ENCODE measurements at regions not wholly inside any gene's neighbourhood (a gene's known extent, or its start where the extent isn't known, plus 50 kb on each side); places are given as distances from the start of the nearest gene placed in this dataset.

GRCh38 chr6:1553562-1554083 is 56.1 kb upstream of the FOXC1 start:
- no peak for DNase-seq (ENCODE audit: low read depth)
- FAIRE-seq, result no peak

GRCh38 chr6:1554141-1554475 is 55.6 kb upstream of the FOXC1 start:
- no peak overlapping the region for H3K4me3 ChIP-seq (ENCODE audit: low read depth, low read length)
- H3K36me3 ChIP-seq (ENCODE audit: control insufficient read depth, insufficient read depth, low read length), result no peaks in the 10 kb centered on the region
- DNase-seq (ENCODE audit: low read depth), result no peak
- FAIRE-seq, result no peak
- no peak for TF ChIP-seq CTCF (IDR thresholded peaks at IDR 0.05; ENCODE audit: insufficient read depth, low read length, severe bottlenecking)
- H3K27me3 ChIP-seq (ENCODE audit: control insufficient read depth, insufficient read depth, low read length), result no peaks in the 10 kb centered on the region

More at GRCh38 chr6:1553562-1554083, 56.1 kb upstream of the FOXC1 start:
- Histone ChIP-seq H3K4me3 (ENCODE audit: low read depth, low read length) (no peak overlapping the region), H3K36me3 (ENCODE audit: control insufficient read depth, insufficient read depth, low read length) (no peaks in the 10 kb centered on the region), H3K27me3 (ENCODE audit: control insufficient read depth, insufficient read depth, low read length) (no peaks in the 10 kb centered on the region)
- no peak for TF ChIP-seq CTCF (IDR thresholded peaks at IDR 0.05; ENCODE audit: insufficient read depth, low read length, severe bottlenecking)

GRCh38 chr6:1554476-1555310 is 55.0 kb upstream of the FOXC1 start:
- FAIRE-seq (no peak), DNase-seq (ENCODE audit: low read depth) (no peak)
- Histone ChIP-seq H3K36me3 (ENCODE audit: control insufficient read depth, insufficient read depth, low read length) (no peaks in the 10 kb centered on the region), H3K4me3 (ENCODE audit: low read depth, low read length) (peak overlapping the region; percentile 49), H3K27me3 (ENCODE audit: control insufficient read depth, insufficient read depth, low read length) (no peaks in the 10 kb centered on the region)
- peak; percentile 82 for TF ChIP-seq CTCF (IDR thresholded peaks at IDR 0.05; ENCODE audit: insufficient read depth, low read length, severe bottlenecking)

GRCh38 chr6:1558388-1558787 is 51.3 kb upstream of the FOXC1 start:
- FAIRE-seq, result no peak
- TF ChIP-seq CTCF (IDR thresholded peaks at IDR 0.05; ENCODE audit: insufficient read depth, low read length, severe bottlenecking), result no peak
- H3K36me3 ChIP-seq (ENCODE audit: control insufficient read depth, insufficient read depth, low read length), result no peaks in the 10 kb centered on the region

More at GRCh38 chr6:1558388-1558787, 51.3 kb upstream of the FOXC1 start:
- Histone ChIP-seq H3K27me3 (ENCODE audit: control insufficient read depth, insufficient read depth, low read length) (no peaks in the 10 kb centered on the region), H3K4me3 (ENCODE audit: low read depth, low read length) (no peak overlapping the region)
- DNase-seq (ENCODE audit: low read depth), result no peak
